EH (cell line): ENCODE measurements at regions not wholly inside any gene's neighbourhood (a gene's known extent, or its start where the extent isn't known, plus 50 kb on each side); places are given as distances from the start of the nearest gene placed in this dataset.
"Not testable (repeated sequence)": the region's sequence is repeated elsewhere in the genome, so short reads cannot be mapped to it uniquely, and the experiment has no call there.

ENCODE experiments used
- DNase-seq: peaks from one replicate; pipeline ENCODE4 v3.0.0-alpha.2; 2015; ENCODE audit warnings: low read depth

GRCh38 chr1:29554208-29554778, 318.0 kb downstream of the PTPRU start:
- DNase-seq, result no peak

DNA sequence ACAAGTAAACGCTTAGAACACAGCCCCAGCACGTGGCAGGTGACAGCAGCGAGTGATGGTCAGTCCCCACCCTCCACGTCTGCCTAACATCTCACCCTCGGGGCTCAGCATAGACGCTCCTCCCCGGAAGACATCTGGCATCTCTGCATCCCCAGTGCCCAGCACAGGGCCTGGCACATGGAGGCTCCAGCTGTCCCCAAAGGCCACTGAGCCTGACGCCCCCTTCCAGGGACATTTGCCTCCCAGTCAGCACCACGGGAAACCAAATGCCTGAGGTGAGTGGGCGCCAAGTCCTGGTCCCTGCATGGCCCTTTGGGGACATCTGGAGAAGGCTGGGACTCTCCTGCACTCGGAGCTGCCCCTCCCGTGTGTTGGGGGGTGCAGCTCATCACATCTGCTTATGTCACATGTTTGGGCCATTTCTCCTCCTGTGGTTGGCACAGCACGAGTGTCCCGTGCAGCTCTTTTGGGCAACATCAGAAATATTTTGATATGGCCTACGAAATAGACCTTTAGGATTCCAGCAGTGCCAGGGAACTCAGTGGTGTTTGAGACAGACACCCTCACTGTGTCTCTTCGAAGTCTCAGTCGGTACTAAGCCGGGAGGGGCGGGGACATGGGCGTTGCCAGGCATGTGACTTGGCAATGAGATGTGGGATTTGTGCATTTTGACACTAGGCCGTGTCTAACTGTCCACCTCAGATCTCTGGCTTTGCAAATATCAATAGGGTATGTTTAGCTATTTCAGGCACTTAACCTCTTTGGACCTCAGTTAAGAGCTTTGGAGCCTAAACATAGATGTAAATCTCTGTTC, 315.0 kb downstream of the PTPRU start:
- no peak for DNase-seq

- DNase-seq, result no peak
Observed at GRCh38 chr1:29550119-29550841, 314.0 kb downstream of the PTPRU start.

GRCh38 chr1:29549728-29550118, 313.4 kb downstream of the PTPRU start:
- DNase-seq, result not testable (repeated sequence)

DNA sequence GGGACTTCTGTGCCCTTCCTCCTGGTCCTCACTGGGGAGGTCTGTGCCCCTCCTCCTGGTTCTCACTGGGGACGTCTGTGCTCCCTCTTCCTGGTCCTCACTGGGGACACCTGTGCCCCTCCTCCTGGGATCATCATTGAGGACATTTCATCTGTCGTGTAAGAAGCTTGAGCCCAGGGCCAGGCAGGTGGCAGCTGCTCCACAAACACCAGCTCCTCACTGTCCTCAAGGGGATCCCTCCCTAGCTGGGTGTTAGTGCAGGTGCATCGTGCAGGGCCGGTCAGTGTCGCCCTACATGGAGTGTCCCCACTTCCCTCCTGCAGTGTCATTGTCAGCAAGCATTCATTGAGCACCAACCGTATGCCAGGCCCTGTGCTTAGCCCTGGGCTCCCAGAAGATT, 312.7 kb downstream of the PTPRU start:
- DNase-seq, result no peak

DNA sequence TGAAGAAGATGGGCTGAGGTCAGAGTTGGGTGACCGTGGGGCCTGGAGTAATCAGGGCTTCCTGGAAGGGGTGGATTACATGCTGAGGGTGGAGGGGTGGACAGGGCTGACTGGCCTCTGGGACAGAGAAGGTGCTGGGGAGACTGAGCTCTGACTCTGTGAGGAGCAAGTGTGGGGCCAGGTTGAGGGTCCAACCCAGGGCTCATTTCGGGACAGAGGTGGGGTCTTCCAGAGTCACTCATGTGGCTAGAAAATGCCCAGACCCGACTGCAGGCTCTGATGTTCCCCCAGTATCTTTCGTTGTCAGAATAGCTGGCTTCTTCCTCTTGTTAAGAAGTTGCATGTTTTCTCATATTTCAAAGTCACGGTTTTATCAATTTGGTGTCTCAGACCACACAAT, 311.8 kb downstream of the PTPRU start:
- DNase-seq, result no peak

GRCh38 chr1:29547300-29547699, 311.0 kb downstream of the PTPRU start:
- DNase-seq, result no peak

GRCh38 chr1:29546496-29546895, 310.2 kb downstream of the PTPRU start:
- DNase-seq, result no peak

- no peak for DNase-seq
Observed at GRCh38 chr1:29544406-29544805, 308.1 kb downstream of the PTPRU start.

- no peak for DNase-seq
Observed at GRCh38 chr1:29543586-29543985, 307.3 kb downstream of the PTPRU start.

DNA sequence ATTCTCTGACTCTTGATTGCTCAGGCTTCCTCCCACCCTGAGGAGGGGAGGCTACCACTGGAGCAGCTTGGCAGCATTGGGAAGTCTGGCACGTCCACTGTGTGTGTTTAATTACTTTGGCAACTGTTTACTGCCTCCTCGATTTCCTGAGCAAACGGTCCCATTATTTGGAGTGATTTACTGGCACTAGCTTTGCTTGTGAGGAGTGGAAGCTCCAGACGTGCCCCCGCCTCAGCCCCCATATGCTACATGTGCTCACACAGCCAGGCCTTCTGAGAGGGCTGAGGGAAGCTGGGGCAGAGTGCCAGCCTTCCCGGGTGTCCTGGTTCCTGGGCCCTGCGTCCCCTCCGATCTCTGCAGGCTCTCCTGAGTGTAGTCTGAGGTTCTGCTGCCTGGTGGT, 306.2 kb downstream of the PTPRU start:
- DNase-seq, result no peak

GRCh38 chr1:29541631-29542030, 305.3 kb downstream of the PTPRU start:
- DNase-seq, result no peak

DNA sequence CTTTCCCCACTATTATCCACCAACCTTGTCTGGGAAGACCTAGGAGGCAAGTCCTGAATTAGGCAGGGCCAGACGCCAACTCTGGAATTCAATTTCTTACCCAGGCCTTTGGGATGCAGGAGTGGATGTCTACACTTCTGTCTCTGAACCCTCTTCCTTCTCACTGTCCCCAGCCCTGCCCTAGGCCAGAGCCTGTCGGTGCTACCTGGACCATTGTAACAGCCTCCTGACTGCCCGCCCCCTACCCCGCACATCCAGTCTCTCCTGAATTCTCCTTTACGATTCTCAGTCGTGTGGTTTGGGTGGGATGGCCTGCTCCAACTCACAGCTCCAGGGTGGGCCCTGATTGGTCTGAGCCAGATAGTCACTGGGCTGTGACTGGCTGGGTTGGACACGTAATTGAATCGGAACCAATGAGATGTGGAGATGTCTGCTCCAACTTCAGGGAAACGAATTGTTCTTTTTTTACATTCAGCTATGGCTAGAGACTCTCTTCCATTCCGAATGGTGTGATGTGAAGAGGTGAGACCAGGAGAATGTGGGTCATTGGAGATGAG, 304.6 kb downstream of the PTPRU start:
- no peak for DNase-seq

- DNase-seq, result no peak
Observed at GRCh38 chr1:29539971-29540370, 303.6 kb downstream of the PTPRU start.

DNA sequence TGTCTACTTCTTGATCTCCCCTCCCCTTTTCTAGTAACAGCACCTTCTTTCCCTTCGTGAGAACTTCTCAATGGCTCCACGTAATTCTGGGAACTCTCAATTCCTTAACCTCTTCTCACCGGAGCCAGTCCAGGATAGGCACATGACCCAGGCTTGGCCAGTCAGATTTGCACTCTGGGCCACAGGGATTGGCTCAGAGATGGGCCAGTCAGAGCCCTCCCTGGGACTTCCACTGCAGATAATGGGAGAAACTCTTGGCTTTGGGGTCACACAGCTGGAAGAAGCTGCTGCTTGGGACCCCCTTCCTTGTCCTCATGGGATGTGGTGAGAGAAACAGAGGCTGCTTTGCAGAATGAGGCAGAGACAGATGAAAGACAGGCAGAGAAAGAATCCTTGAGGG, 302.3 kb downstream of the PTPRU start:
- no peak for DNase-seq

- DNase-seq, result no peak
Observed at GRCh38 chr1:29532751-29533150, 296.4 kb downstream of the PTPRU start.

GRCh38 chr1:29532285-29532684, 296.0 kb downstream of the PTPRU start:
- no peak for DNase-seq

GRCh38 chr1:29531596-29531995, 295.3 kb downstream of the PTPRU start:
- no peak for DNase-seq

- DNase-seq, result no peak
Observed at GRCh38 chr1:29529677-29530278, 293.5 kb downstream of the PTPRU start.

- DNase-seq, result no peak
Observed at GRCh38 chr1:29527314-29528004, 291.1 kb downstream of the PTPRU start.

DNA sequence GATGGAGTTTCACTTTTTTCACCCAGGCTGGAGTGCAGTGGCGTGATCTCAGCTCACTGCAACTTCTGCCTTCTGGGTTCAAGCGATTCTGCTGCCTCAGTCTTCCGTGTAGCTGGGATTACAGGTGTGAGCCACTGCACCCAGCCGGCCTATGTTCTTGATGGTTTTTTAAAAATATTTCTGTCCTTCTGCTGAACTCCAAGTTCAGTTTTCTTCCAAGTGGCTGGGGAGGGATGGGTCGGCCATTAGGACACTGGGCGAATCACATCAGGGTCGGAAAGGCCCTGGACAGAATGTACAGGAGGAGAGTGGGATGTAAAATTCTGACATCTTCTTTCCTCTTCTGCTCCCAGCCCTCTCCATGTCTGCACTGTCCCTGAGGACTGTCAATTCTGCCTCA, 289.6 kb downstream of the PTPRU start:
- DNase-seq, result no peak
